ENCODE measurements at regions not wholly inside any gene's neighbourhood (a gene's known extent, or its start where the extent isn't known, plus 50 kb on each side); places are given as distances from the start of the nearest gene placed in this dataset.

GRCh38 chr5:144778561-144778960, 607.9 kb downstream of the KCTD16 start:
- no peak overlapping the region for H3K27ac ChIP-seq
- TF ChIP-seq CTCF (IDR thresholded peaks at IDR 0.05) (no peak), ZFX (IDR thresholded peaks at IDR 0.05; ENCODE audit: borderline replicate concordance) (no peak)

- H3K27ac ChIP-seq, result no peak overlapping the region
- TF ChIP-seq ZFX (IDR thresholded peaks at IDR 0.05; ENCODE audit: borderline replicate concordance), result no peak
- TF ChIP-seq CTCF (IDR thresholded peaks at IDR 0.05), result no peak
Observed at GRCh38 chr5:144774197-144774596, 603.5 kb downstream of the KCTD16 start.

- TF ChIP-seq CTCF (IDR thresholded peaks at IDR 0.05) (no peak), ZFX (IDR thresholded peaks at IDR 0.05; ENCODE audit: borderline replicate concordance) (no peak)
- no peak overlapping the region for H3K27ac ChIP-seq
Observed at GRCh38 chr5:144773628-144774027, 603.0 kb downstream of the KCTD16 start.

- TF ChIP-seq CTCF (IDR thresholded peaks at IDR 0.05), result no peak
- TF ChIP-seq ZFX (IDR thresholded peaks at IDR 0.05; ENCODE audit: borderline replicate concordance), result no peak
- H3K27ac ChIP-seq, result no peak overlapping the region
Observed at GRCh38 chr5:144771802-144772201, 601.1 kb downstream of the KCTD16 start.

GRCh38 chr5:144742361-144742760, 571.7 kb downstream of the KCTD16 start:
- H3K27ac ChIP-seq, result no peak overlapping the region
- no peak for TF ChIP-seq ZFX (IDR thresholded peaks at IDR 0.05; ENCODE audit: borderline replicate concordance)

- H3K27ac ChIP-seq, result no peak overlapping the region
- no peak for TF ChIP-seq ZFX (IDR thresholded peaks at IDR 0.05; ENCODE audit: borderline replicate concordance)
- no peak for TF ChIP-seq CTCF (IDR thresholded peaks at IDR 0.05)
Observed at GRCh38 chr5:144731786-144732185, 561.1 kb downstream of the KCTD16 start.

GRCh38 chr5:144712090-144712489, 541.4 kb downstream of the KCTD16 start:
- TF ChIP-seq CTCF (IDR thresholded peaks at IDR 0.05), result no peak
- no peak for TF ChIP-seq ZFX (IDR thresholded peaks at IDR 0.05; ENCODE audit: borderline replicate concordance)
- no peak overlapping the region for H3K27ac ChIP-seq

- H3K27ac ChIP-seq, result no peak overlapping the region
- TF ChIP-seq ZFX (IDR thresholded peaks at IDR 0.05; ENCODE audit: borderline replicate concordance) (no peak), CTCF (IDR thresholded peaks at IDR 0.05) (no peak)
Observed at GRCh38 chr5:144711172-144711571, 540.5 kb downstream of the KCTD16 start.

All from 22Rv1 (cell line).